PC-3 (cell line): ENCODE measurements at regions not wholly inside any gene's neighbourhood (a gene's known extent, or its start where the extent isn't known, plus 50 kb on each side); places are given as distances from the start of the nearest gene placed in this dataset.

ENCODE experiments used
- ATAC-seq: fragments of 200-7000 bp; cut with Tn5 transposase; 2 replicates; pipeline ENCODE4 v1.9.1; 2020; ENCODE audit warnings: mild to moderate bottlenecking, moderate library complexity
- BruUV-seq: library from RNA; stranded (reverse); fragments of 400-500 nt; replicated peaks from 2 replicates; lab custom pipeline; 2021; lab: Mats Ljungman, UMichigan
- CTCF ChIA-PET: fragments of 300-600 bp; sonication (Branson Sonifier 250); formaldehyde crosslinking; loops from one replicate; lab custom pipeline; 2022; ENCODE audit warnings: antibody characterized with exemption; lab: Charles Lee
- POLR2A ChIA-PET: fragments of 300-600 bp; sonication (Branson Sonifier 250); formaldehyde crosslinking; loops from one replicate; lab custom pipeline; 2022; ENCODE audit warnings: antibody characterized with exemption; ENCODE audit not compliant: unreplicated experiment; lab: Charles Lee
- DNase-seq: peaks from one replicate; pipeline ENCODE4 v3.0.0-alpha.2; 2015
- H2AFZ ChIP-seq: fragments of 300-600 bp; sonication (generic); 2 replicates; pipeline ENCODE4 v1.6.0; 2016; ENCODE audit warnings: antibody characterized with exemption, low read length
- H3F3A ChIP-seq: fragments of 300-600 bp; sonication (generic); one replicate; pipeline ENCODE4 v1.6.0; 2017; ENCODE audit warnings: antibody characterized with exemption, low read length, control low read depth, mild to moderate bottlenecking; ENCODE audit not compliant: unreplicated experiment
- H3K27ac ChIP-seq: fragments of 300-600 bp; sonication (generic); 2 replicates; pipeline ENCODE4 v1.5.1; 2016; ENCODE audit warnings: mild to moderate bottlenecking, low read length
- H3K27me3 ChIP-seq: fragments of 300-600 bp; sonication (generic); 2 replicates; pipeline ENCODE4 v1.6.1; 2016; ENCODE audit warnings: low read length, mixed read lengths
- H3K36me3 ChIP-seq: fragments of 300-600 bp; sonication (generic); 2 replicates; pipeline ENCODE4 v1.6.1; 2016; ENCODE audit warnings: low read depth, mixed run types, low read length, mixed read lengths
- H3K4me1 ChIP-seq: fragments of 300-600 bp; sonication (generic); 2 replicates; pipeline ENCODE4 v1.5.1; 2016; ENCODE audit warnings: low read length; ENCODE audit not compliant: insufficient read depth
- H3K4me2 ChIP-seq: fragments of 300-600 bp; sonication (generic); 2 replicates; pipeline ENCODE4 v1.6.0; 2016; ENCODE audit warnings: low read length
- H3K4me3 ChIP-seq: fragments of 300-600 bp; sonication (generic); 2 replicates; pipeline ENCODE4 v1.5.1; 2016; ENCODE audit warnings: mild to moderate bottlenecking, low read length, mixed read lengths
- H3K79me2 ChIP-seq: fragments of 300-600 bp; sonication (generic); 2 replicates; pipeline ENCODE4 v1.6.1; 2017; ENCODE audit warnings: low read length, mixed read lengths
- H3K9ac ChIP-seq: fragments of 300-600 bp; sonication (generic); 2 replicates; pipeline ENCODE4 v1.6.0; 2016; ENCODE audit warnings: mild to moderate bottlenecking, low read length
- H3K9me2 ChIP-seq: fragments of 300-600 bp; sonication (generic); replicated peaks from 2 replicates; pipeline ENCODE4 v1.6.1; 2016; ENCODE audit warnings: mixed run types, low read length, mixed read lengths
- H3K9me3 ChIP-seq: fragments of 300-600 bp; sonication (generic); 2 replicates; pipeline ENCODE4 v1.6.1; 2016; ENCODE audit warnings: low read length, mixed read lengths
- H4K20me1 ChIP-seq: fragments of 300-600 bp; sonication (generic); 2 replicates; pipeline ENCODE4 v1.6.1; 2016; ENCODE audit warnings: low read length, mixed read lengths
- CTCF ChIP-seq: fragments of 300-600 bp; sonication (generic); conservative IDR thresholded peaks from 2 replicates; pipeline ENCODE4 v1.5.1; 2017; ENCODE audit warnings: antibody characterized with exemption, low read depth, mild to moderate bottlenecking, low read length
- EZH2 ChIP-seq: fragments of 300-600 bp; sonication (generic); IDR thresholded peaks from one replicate; pipeline ENCODE4 v1.6.1; 2017; ENCODE audit warnings: antibody characterized with exemption, mild to moderate bottlenecking, low read length; ENCODE audit not compliant: unreplicated experiment
- EZH2phosphoT487 ChIP-seq: fragments of 300-600 bp; sonication (generic); IDR thresholded peaks from 2 replicates; pipeline ENCODE4 v1.6.1; 2018; ENCODE audit warnings: mild to moderate bottlenecking, antibody characterized with exemption, low read length, borderline replicate concordance
- intact Hi-C: fragments of 100-400 bp; cut with micrococcal nuclease; formaldehyde crosslinking; loops from 2 replicates; pipeline ENCODE4 v1.9.0; 2023

- Histone ChIP-seq H4K20me1 (no peaks in the 10 kb centered on the region), H3K36me3 (no peaks in the 10 kb centered on the region), H3K79me2 (no peaks in the 10 kb centered on the region), H3K9me2 (no peaks in the 10 kb centered on the region), H3K9ac (no peak overlapping the region), H3K4me3 (no peak overlapping the region), H3K4me1 (no peaks in the 10 kb centered on the region), H3K27ac (no peak overlapping the region), H3K4me2 (no peak overlapping the region), H3K27me3 (no peaks in the 10 kb centered on the region), H2AFZ (no peak overlapping the region), H3K9me3 (no peaks in the 10 kb centered on the region), H3F3A (no peaks in the 10 kb centered on the region)
- ChIA-PET POLR2A (no interaction called here), CTCF (no interaction called here)
- no peak for TF ChIP-seq EZH2phosphoT487
- no peak for TF ChIP-seq CTCF
- DNase-seq = no peak
- no peak for ATAC-seq
- no TSS peak for BruUV-seq
- intact Hi-C loops = no loop called here
Measured at GRCh38 chr6:168793649-168794048, 352.7 kb downstream of the SMOC2 start.

DNA sequence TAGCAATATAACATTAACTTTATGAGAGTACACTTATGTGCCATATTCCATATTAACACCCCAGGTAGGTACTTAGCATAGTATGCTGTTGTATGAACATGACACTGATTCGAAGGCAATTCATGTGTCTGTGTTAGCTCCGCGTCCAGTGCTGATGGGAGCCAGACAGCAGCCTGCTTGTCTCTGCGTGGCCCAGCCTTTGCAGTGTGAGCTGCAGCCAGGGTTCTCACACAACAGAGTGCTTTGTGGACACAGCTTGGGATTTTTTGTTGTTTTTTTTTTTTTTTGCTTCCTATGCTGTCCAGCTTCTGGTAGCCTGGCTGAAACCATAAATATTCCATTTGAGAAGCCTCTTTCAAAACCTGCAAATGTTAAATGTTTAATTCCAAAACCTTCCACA is 350.9 kb downstream of the SMOC2 start:
- no peak overlapping the region for H3K4me3 ChIP-seq
- no peak overlapping the region for H2AFZ ChIP-seq
- no peaks in the 10 kb centered on the region for H3K36me3 ChIP-seq
- no peak for DNase-seq
- POLR2A ChIA-PET = no interaction called here
- no peaks in the 10 kb centered on the region for H3K9me2 ChIP-seq
- ATAC-seq = no peak
- TF ChIP-seq EZH2phosphoT487 (no peak), CTCF (no peak)
- CTCF ChIA-PET = no interaction called here
- H3K9ac ChIP-seq = no peak overlapping the region
- no peak overlapping the region for H3K27ac ChIP-seq
- no peaks in the 10 kb centered on the region for H3K9me3 ChIP-seq
- intact Hi-C loops = no loop called here
- no peak overlapping the region for H3K4me2 ChIP-seq
- H3F3A ChIP-seq = no peaks in the 10 kb centered on the region
- H4K20me1 ChIP-seq = no peaks in the 10 kb centered on the region
- H3K27me3 ChIP-seq = no peaks in the 10 kb centered on the region
- BruUV-seq = no TSS peak
- no peaks in the 10 kb centered on the region for H3K4me1 ChIP-seq
- no peaks in the 10 kb centered on the region for H3K79me2 ChIP-seq

GRCh38 chr6:168789699-168790098 is 348.7 kb downstream of the SMOC2 start:
- no peaks in the 10 kb centered on the region for H3K36me3 ChIP-seq
- H3K4me3 ChIP-seq = no peak overlapping the region
- no peaks in the 10 kb centered on the region for H3K9me2 ChIP-seq
- CTCF ChIA-PET = no interaction called here
- BruUV-seq = no TSS peak
- H3K4me1 ChIP-seq = no peaks in the 10 kb centered on the region
- no peak overlapping the region for H3K4me2 ChIP-seq
- no peaks in the 10 kb centered on the region for H3F3A ChIP-seq
- H4K20me1 ChIP-seq = no peaks in the 10 kb centered on the region
- no peak overlapping the region for H2AFZ ChIP-seq
- no peak for TF ChIP-seq EZH2phosphoT487
- no peak for TF ChIP-seq EZH2
- no peak for TF ChIP-seq CTCF
- no peak overlapping the region for H3K9ac ChIP-seq
- DNase-seq = no peak
- no peaks in the 10 kb centered on the region for H3K9me3 ChIP-seq
- no peaks in the 10 kb centered on the region for H3K79me2 ChIP-seq
- H3K27ac ChIP-seq = no peak overlapping the region
- intact Hi-C loops = no loop called here
- no peak for ATAC-seq
- POLR2A ChIA-PET = no interaction called here
- 0 out of 2 replicates have a peak, but pooled peaks cover 8% of the 10 kb centered on the region for H3K27me3 ChIP-seq
